ENCODE measurements at regions not wholly inside any gene's neighbourhood (a gene's known extent, or its start where the extent isn't known, plus 50 kb on each side); places are given as distances from the start of the nearest gene placed in this dataset.

DNA sequence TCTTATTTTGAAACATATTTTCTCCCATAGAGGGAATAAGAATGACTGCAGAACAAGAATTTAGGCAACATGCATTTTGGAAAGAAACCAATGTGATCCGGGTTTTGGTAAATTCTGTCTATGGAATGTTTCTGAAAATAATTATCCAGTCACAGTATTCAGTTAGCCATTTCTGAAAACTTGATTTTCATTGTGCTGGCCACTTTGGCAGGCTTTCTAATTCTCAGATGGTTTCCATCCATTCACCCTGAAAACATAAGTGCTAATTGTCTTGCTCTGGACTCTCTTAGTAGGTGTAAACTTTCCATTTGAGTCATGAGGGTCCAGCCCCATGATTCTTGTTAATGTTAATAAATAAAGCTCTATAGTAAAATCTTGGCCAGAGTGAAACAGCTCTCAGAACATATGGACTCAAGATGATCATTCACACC is 176.5 kb downstream of the RBM43 start:
- Histone ChIP-seq H3K36me3 (no peaks in the 10 kb centered on the region), H3K27me3 (no peaks in the 10 kb centered on the region), H3K9me3 (no peaks in the 10 kb centered on the region), H3K27ac (no peak overlapping the region), H3K4me3 (no peak overlapping the region), H3K4me1 (no peaks in the 10 kb centered on the region)
- TF ChIP-seq, protein P1, sequence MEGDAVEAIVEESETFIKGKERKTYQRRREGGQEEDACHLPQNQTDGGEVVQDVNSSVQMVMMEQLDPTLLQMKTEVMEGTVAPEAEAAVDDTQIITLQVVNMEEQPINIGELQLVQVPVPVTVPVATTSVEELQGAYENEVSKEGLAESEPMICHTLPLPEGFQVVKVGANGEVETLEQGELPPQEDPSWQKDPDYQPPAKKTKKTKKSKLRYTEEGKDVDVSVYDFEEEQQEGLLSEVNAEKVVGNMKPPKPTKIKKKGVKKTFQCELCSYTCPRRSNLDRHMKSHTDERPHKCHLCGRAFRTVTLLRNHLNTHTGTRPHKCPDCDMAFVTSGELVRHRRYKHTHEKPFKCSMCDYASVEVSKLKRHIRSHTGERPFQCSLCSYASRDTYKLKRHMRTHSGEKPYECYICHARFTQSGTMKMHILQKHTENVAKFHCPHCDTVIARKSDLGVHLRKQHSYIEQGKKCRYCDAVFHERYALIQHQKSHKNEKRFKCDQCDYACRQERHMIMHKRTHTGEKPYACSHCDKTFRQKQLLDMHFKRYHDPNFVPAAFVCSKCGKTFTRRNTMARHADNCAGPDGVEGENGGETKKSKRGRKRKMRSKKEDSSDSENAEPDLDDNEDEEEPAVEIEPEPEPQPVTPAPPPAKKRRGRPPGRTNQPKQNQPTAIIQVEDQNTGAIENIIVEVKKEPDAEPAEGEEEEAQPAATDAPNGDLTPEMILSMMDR (IDR thresholded peaks at IDR 0.05): no peak
- DNase-seq (no peak), ATAC-seq (no peak)
- intact Hi-C loops (cut with DNase I): no loop called here

DNA sequence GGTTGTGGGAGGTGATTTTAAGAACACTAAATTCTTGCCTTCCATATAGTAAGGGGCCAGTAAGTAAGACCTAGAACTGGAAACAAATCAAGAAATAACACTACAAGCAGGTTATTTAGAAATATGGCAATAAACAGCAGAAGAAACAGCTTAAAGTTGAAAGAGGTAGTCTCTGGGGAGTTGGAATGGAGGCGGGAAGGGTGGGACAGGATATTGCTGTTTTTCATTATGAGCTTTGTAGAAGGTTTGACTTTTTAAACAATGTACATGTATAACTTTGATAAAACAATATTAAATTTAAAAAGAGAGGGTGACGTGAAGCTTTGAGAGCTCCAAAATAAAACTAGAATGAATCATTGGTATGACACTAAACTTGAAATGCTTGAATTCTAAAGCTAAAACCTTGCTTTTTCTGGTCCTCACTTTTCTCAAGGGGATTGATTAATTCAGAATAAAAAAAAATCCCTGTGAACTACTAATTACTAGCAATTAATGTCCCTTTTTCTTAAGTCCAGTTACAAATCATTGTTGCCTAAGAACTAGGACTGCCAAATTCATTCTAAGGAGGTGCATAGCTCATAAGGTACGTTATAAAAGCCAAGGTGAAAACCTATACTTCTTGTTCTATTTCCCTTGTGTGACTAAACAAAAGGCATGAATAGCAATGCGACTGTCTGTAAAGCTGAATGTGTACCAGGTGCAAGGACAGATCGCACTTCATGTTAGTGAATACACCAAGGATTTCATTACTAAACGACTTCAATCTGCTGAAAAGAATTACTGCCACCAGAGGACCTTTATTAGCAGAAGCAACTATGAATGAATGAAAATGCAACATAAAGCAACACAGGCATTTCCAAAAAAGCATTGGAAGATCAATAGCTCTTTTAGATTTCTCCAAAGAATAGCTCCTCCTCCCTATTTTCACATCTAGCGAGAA is 177.5 kb downstream of the RBM43 start:
- Histone ChIP-seq H3K36me3 (no peaks in the 10 kb centered on the region), H3K9me3 (no peaks in the 10 kb centered on the region), H3K27me3 (no peaks in the 10 kb centered on the region), H3K4me1 (no peaks in the 10 kb centered on the region), H3K27ac (no peak overlapping the region), H3K4me3 (no peak overlapping the region)
- ATAC-seq: no peak
- DNase-seq: no peak
- intact Hi-C loops (cut with DNase I): no loop called here
- TF ChIP-seq, protein P1 (IDR thresholded peaks at IDR 0.05): no peak

DNA sequence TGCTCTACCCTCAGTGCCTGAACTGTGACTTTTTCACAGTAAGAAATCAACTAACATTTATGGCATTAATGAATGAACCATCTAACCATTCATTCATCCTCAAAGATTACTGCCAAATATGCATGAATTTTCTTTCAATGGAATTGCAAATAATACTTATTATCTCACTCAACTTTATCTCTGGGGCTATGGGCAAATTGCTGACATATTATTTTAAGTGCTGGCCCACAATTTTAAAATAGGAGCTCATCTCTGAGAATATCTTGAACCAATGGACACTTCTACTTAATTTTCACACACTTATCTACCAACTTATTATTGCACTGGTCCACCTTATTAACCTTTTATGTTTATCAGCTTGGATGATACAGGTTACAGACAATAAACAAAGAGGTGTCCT is 182.8 kb downstream of the RBM43 start:
- no peak for DNase-seq

DNA sequence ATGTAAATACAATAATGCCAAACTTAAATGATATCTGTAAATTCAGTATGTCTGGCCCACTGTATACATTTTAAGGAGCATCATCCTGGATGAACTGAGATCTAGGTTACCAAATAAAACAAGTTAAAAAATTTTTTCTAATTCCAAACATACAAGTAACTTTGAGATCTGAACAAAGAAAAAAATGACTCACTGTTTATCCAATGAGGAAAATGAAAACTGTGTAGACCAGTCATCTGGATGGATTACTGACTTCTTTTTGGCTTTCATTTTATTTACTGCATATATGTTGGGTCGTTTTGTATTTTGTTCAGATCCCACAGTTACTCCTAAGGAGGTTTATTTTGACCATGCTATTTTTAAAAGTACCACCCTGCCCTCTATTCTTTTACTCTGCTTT is 189.8 kb downstream of the RBM43 start:
- DNase-seq (no peak), ATAC-seq (no peak)
- Histone ChIP-seq H3K4me1 (no peaks in the 10 kb centered on the region), H3K9me3 (no peaks in the 10 kb centered on the region), H3K27ac (no peak overlapping the region), H3K36me3 (no peaks in the 10 kb centered on the region), H3K27me3 (no peaks in the 10 kb centered on the region), H3K4me3 (no peak overlapping the region)
- intact Hi-C loops (cut with DNase I): no loop called here
- TF ChIP-seq, protein P1 (IDR thresholded peaks at IDR 0.05): no peak

More for the DNA sequence above, 182.8 kb downstream of the RBM43 start:
- no peak for ATAC-seq
- Histone ChIP-seq H3K27me3 (no peaks in the 10 kb centered on the region), H3K9me3 (peaks cover 4% of the 10 kb centered on the region), H3K36me3 (no peaks in the 10 kb centered on the region), H3K4me1 (no peaks in the 10 kb centered on the region), H3K4me3 (no peak overlapping the region), H3K27ac (no peak overlapping the region)
- intact Hi-C loops (cut with DNase I): no loop called here
- TF ChIP-seq, protein P1 (IDR thresholded peaks at IDR 0.05): no peak

DNA sequence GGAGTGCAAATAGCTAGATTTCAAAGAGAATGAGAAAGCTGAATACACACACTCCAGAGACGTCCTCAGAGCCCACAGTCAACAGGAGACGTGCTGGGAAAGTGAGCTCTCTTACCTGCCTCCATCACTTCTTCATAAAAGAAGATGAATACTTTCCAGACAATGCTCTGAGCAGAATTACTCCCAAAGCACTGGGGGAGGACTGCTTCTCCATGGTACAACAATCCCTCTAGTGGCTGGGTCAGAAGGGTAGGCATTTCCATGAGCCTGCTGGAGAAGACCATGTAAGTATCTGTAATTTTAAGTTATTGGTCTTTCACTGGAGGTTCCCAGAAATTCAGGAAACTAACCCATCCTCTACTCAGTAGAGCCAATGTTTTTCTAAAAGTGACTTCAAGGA is 190.3 kb downstream of the RBM43 start:
- TF ChIP-seq, protein P1 (IDR thresholded peaks at IDR 0.05): no peak
- intact Hi-C loops (cut with DNase I): no loop called here
- DNase-seq: no peak
- H3K4me3 ChIP-seq: no peak overlapping the region
- H3K27me3 ChIP-seq: no peaks in the 10 kb centered on the region
- no peaks in the 10 kb centered on the region for H3K4me1 ChIP-seq
- no peaks in the 10 kb centered on the region for H3K36me3 ChIP-seq
- no peaks in the 10 kb centered on the region for H3K9me3 ChIP-seq
- no peak overlapping the region for H3K27ac ChIP-seq
- ATAC-seq: no peak

Measured in upper lobe of right lung (tissue), 1 donor.